GM10248 (cell line): ENCODE measurements at regions not wholly inside any gene's neighbourhood (a gene's known extent, or its start where the extent isn't known, plus 50 kb on each side); places are given as distances from the start of the nearest gene placed in this dataset.

Experiments
- CTCF ChIA-PET: fragments of 300-600 bp; sonication (Branson Sonifier 250); formaldehyde crosslinking; extraction: SDS; loops from one replicate; lab custom pipeline; 2021; ENCODE audit warnings: antibody characterized with exemption; lab: Yijun Ruan, JAX
- POLR2A ChIA-PET: fragments of 350-650 bp; sonication (Branson Sonifier 250); formaldehyde crosslinking; extraction: SDS; loops from one replicate; lab custom pipeline; 2020; ENCODE audit warnings: antibody characterized with exemption; lab: Yijun Ruan, JAX
- DNase-seq: peaks from one replicate; pipeline ENCODE4 v3.0.0; 2012; ENCODE audit errors: extremely low spot score
- CTCF ChIP-seq: IDR thresholded peaks from 2 replicates; pipeline ENCODE4 v1.5.1; 2012; ENCODE audit warnings: mild to moderate bottlenecking, low read depth; ENCODE audit errors: extremely low read depth, missing control alignments, control extremely low read depth

- ChIA-PET CTCF (interaction anchor here (1.3 to 2.8 kb wide), 4 partner anchors 10 to 289 kb away, joined by 3 to 9 read pairs (median 4); no protein-coding TSS in a partner anchor), POLR2A (no interaction called here)
- no peak for TF ChIP-seq CTCF
- DNase-seq, result no peak
These were observed 83.8 kb upstream of the WASF3 start for GRCh38 chr13:26473571-26474230.

GRCh38 chr13:26474286-26474685 lies 83.2 kb upstream of the WASF3 start:
- ChIA-PET POLR2A (no interaction called here), CTCF (interaction anchor here (1.3 to 2.8 kb wide), 4 partner anchors 9 to 289 kb away, joined by 3 to 9 read pairs (median 4); no protein-coding TSS in a partner anchor)
- no peak for DNase-seq
- no peak for TF ChIP-seq CTCF

DNA sequence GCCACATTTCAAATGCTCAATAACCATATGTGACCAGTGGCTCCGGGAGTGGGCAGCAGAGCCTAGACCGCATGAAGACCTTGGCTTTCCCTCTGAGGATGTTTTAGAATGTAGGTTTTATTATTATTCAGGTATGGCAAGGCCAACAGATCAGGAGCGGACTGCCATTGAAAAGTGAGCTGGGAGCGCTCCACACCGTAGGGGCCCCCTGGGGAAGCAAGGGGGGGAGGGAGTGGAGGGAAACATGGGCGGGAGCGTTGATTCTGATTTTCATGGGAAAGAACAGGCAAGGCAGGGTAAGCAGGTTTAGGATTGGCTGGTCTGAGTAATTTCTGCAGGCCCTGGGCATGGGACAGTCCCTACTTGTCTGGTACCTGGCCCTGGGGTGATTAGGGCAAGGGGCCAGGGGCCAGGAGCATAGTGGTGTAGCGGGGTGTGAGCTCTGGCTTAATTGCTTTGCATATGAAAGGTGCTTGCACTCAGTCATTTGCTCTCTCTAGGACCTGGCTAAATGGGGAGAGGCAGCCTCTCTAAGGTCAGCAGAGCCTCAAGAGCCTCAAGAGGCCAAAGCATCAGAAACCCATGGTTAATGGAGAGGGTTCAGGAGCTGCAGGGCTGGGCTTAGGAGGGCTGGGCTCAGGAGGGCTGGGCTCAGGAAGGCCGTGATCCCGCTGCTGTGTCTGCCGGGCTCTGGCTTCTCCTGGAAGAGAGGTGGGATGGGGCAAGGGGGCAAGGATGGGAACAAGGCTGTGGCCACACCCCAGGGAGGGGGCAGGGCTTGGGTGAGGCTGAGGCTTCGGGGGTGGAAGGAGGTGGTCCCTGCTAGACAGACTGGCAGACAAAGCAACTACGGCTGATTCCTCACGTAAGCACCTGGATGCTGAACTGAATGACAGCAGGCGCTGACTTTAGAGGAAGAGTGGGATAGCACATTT lies 82.0 kb upstream of the WASF3 start:
- DNase-seq, result no peak
- POLR2A ChIA-PET, result no interaction called here
- CTCF ChIA-PET, result interaction anchor here (1.1 to 2.8 kb wide), 4 partner anchors 8 to 291 kb away, joined by 3 to 9 read pairs (median 4); no protein-coding TSS in a partner anchor
- TF ChIP-seq CTCF, result no peak

GRCh38 chr13:26476111-26476781 lies 81.2 kb upstream of the WASF3 start:
- TF ChIP-seq CTCF, result no peak
- POLR2A ChIA-PET, result no interaction called here
- DNase-seq, result no peak
- CTCF ChIA-PET, result interaction anchor here (1.1 to 2.8 kb wide), 2 partner anchors 75 to 291 kb away, joined by 3 to 9 read pairs; no protein-coding TSS in a partner anchor

GRCh38 chr13:26476782-26477142 lies 80.7 kb upstream of the WASF3 start:
- no peak for DNase-seq
- POLR2A ChIA-PET, result no interaction called here
- CTCF ChIA-PET, result interaction anchor here (2.8 kb wide), 1 partner anchor 292 kb away, joined by 9 read pairs; no protein-coding TSS in a partner anchor
- no peak for TF ChIP-seq CTCF

DNA sequence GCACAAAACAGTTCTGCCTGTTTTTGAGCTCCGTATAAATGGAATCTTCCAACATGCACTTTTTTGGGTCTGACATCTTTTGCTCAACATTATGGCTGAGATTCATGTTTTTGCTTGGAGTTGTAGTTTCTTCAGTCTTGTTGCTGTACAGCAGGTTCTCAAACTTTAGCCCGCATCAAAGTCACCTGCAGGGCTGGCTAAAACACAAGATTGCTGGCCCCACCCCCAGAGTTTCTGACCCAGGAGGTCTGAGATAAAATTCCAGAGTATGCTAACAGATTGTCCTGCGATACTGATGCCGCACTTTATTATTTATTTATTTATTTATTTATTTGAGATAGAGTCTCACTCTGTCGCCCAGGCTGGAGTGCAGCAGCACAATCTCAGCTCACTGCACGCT lies 79.8 kb upstream of the WASF3 start:
- CTCF ChIA-PET, result no interaction called here
- DNase-seq, result no peak
- no peak for TF ChIP-seq CTCF
- POLR2A ChIA-PET, result no interaction called here
